IMR-90 (cell line): ENCODE measurements at regions not wholly inside any gene's neighbourhood (a gene's known extent, or its start where the extent isn't known, plus 50 kb on each side); places are given as distances from the start of the nearest gene placed in this dataset.
A peak's percentile ranks its signal among the peaks of the same experiment; 100 is the strongest.

Experiments
- BHLHE40 ChIP-seq: fragments of 150-350 bp; IDR thresholded peaks from 2 replicates; pipeline ENCODE4 v1.6.1; 2016; ENCODE audit warnings: mild to moderate bottlenecking, low read depth, low read length
- CEBPB ChIP-seq: IDR thresholded peaks from 2 replicates; pipeline ENCODE4 v1.6.1; 2012; ENCODE audit warnings: low read depth, low read length, improper control_type of control experiment
- CTCF ChIP-seq: conservative IDR thresholded peaks from 2 replicates; pipeline ENCODE4 v1.5.1; 2012; ENCODE audit warnings: mild to moderate bottlenecking, low read depth, low read length, improper control_type of control experiment
- FOS ChIP-seq: fragments of 150-350 bp; IDR thresholded peaks from 2 replicates; pipeline ENCODE4 v1.6.1; 2016; ENCODE audit warnings: low read depth, low read length
- MAFK ChIP-seq: IDR thresholded peaks from 2 replicates; pipeline ENCODE4 v1.6.1; 2012; ENCODE audit warnings: low read depth, low read length, improper control_type of control experiment
- MAZ ChIP-seq: IDR thresholded peaks from 2 replicates; pipeline ENCODE4 v1.6.1; 2012; ENCODE audit warnings: low read depth, mild to moderate bottlenecking, low read length, improper control_type of control experiment, moderate library complexity, borderline replicate concordance
- MXI1 ChIP-seq: IDR thresholded peaks from 2 replicates; pipeline ENCODE4 v1.6.1; 2012; ENCODE audit warnings: low read depth, mild to moderate bottlenecking, low read length, moderate library complexity, borderline replicate concordance
- NFE2L2 ChIP-seq: fragments of 150-350 bp; IDR thresholded peaks from 2 replicates; pipeline ENCODE4 v1.6.1; 2016; ENCODE audit warnings: low read depth, mild to moderate bottlenecking, low read length
- POLR2A ChIP-seq: IDR thresholded peaks from 2 replicates; pipeline ENCODE4 v1.6.1; 2012; ENCODE audit warnings: mild to moderate bottlenecking, low read depth, low read length
- RAD21 ChIP-seq: IDR thresholded peaks from 2 replicates; pipeline ENCODE4 v1.6.1; 2012; ENCODE audit warnings: low read length, improper control_type of control experiment
- RCOR1 ChIP-seq: IDR thresholded peaks from 2 replicates; pipeline ENCODE4 v1.6.1; 2012; ENCODE audit warnings: mild to moderate bottlenecking, low read length, improper control_type of control experiment; ENCODE audit not compliant: insufficient replicate concordance
- RFX5 ChIP-seq: IDR thresholded peaks from 2 replicates; pipeline ENCODE4 v1.8.0; 2012; ENCODE audit warnings: low read depth, mild to moderate bottlenecking, low read length, moderate library complexity
- USF2 ChIP-seq: fragments of 150-350 bp; IDR thresholded peaks from 2 replicates; pipeline ENCODE4 v1.6.1; 2017; ENCODE audit warnings: mild to moderate bottlenecking, antibody characterized with exemption, low read length, low read depth

- TF ChIP-seq CTCF (peak; percentile 13; the same call in 1 of the 2 replicates), USF2 (no peak), RAD21 (peak; percentile 45), POLR2A (no peak), MXI1 (no peak), RCOR1 (no peak), MAFK (peak; percentile 39), BHLHE40 (no peak), RFX5 (no peak), NFE2L2 (no peak), MAZ (no peak), CEBPB (no peak), FOS (peak; percentile 48; the same call in 1 of the 2 replicates)
Measured at GRCh38 chr16:86901483-86901882, 323.1 kb downstream of the FOXL1 start.
